ENCODE measurements at regions not wholly inside any gene's neighbourhood (a gene's known extent, or its start where the extent isn't known, plus 50 kb on each side); places are given as distances from the start of the nearest gene placed in this dataset.

DNA sequence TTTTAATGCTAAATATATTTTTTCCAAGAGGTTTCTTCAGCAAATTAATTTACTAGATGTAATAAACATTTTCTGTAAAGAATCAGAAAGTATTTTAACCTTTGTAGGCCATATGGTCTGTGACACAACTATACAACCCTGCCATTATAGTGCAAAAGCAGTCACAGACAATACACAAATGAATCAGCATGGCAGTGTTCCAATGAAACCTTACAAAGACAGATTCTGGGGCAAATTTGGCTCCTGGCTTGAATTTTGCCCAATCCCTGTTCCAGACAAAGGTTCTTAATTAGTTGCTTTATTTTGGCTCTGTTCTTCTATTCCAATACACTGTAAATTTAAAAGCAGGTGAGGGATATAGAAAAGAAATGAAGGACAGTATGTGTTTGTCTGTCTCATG, 352.5 kb downstream of the C12orf50 start:
- no peaks in the 10 kb centered on the region for H3K36me3 ChIP-seq (replicated peaks in 1 of 2; ENCODE audit: control insufficient read depth in 1 of 2, insufficient read depth in 2 of 2, low read length in 2 of 2)
- TF ChIP-seq, protein P1, sequence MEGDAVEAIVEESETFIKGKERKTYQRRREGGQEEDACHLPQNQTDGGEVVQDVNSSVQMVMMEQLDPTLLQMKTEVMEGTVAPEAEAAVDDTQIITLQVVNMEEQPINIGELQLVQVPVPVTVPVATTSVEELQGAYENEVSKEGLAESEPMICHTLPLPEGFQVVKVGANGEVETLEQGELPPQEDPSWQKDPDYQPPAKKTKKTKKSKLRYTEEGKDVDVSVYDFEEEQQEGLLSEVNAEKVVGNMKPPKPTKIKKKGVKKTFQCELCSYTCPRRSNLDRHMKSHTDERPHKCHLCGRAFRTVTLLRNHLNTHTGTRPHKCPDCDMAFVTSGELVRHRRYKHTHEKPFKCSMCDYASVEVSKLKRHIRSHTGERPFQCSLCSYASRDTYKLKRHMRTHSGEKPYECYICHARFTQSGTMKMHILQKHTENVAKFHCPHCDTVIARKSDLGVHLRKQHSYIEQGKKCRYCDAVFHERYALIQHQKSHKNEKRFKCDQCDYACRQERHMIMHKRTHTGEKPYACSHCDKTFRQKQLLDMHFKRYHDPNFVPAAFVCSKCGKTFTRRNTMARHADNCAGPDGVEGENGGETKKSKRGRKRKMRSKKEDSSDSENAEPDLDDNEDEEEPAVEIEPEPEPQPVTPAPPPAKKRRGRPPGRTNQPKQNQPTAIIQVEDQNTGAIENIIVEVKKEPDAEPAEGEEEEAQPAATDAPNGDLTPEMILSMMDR (IDR thresholded peaks at IDR 0.05), result no peak
- H2AFZ ChIP-seq (ENCODE audit: insufficient read depth, low read depth, low read length, poor library complexity, severe bottlenecking), result no peak overlapping the region
- H3K27ac Mint-ChIP-seq, result no peak overlapping the region
- H3K27ac ChIP-seq (ENCODE audit: low read depth in 1 of 2, low read length in 2 of 2), result no peak overlapping the region
- no peaks in the 10 kb centered on the region for H3K79me2 ChIP-seq (ENCODE audit: insufficient read depth, low read length)
- H3K4me2 ChIP-seq (replicated peaks; ENCODE audit: extremely low read depth, low read length, poor library complexity, severe bottlenecking), result no peak overlapping the region
- H4K20me1 ChIP-seq (ENCODE audit: insufficient read depth, low read length), result no peaks in the 10 kb centered on the region
- H3K9me3 Mint-ChIP-seq, result peaks cover 0 to 3% (median 0%) of the 10 kb centered on the region in 7 donors
- H3K27me3 ChIP-seq (ENCODE audit: control insufficient read depth in 2 of 2, insufficient read depth in 2 of 2, low read length in 2 of 2), result no peaks in the 10 kb centered on the region
- no peak overlapping the region for H3K4me3 ChIP-seq (replicated peaks in 1 of 3; ENCODE audit: low read depth in 2 of 3, low read length in 3 of 3)
- no peaks in the 10 kb centered on the region for H3K4me1 Mint-ChIP-seq
- DNase-seq, result no peak
- H3K9me3 ChIP-seq (replicated peaks in 1 of 2; ENCODE audit: control insufficient read depth in 1 of 2, insufficient read depth in 1 of 2, low read length in 2 of 2), result no peaks in the 10 kb centered on the region
- no peak overlapping the region for H3K4me3 Mint-ChIP-seq
- no peak overlapping the region for H3K9ac ChIP-seq (ENCODE audit: insufficient read depth, low read length, poor library complexity, severe bottlenecking)
- no peaks in the 10 kb centered on the region for H3K36me3 Mint-ChIP-seq
- H3K4me1 ChIP-seq (ENCODE audit: control insufficient read depth in 1 of 2, insufficient read depth in 2 of 2, low read length in 2 of 2), result no peaks in the 10 kb centered on the region
- intact Hi-C loops (cut with micrococcal nuclease), result no loop called here
- no peaks in the 10 kb centered on the region for H3K27me3 Mint-ChIP-seq (ENCODE audit: low read depth in 3 of 3)

DNA sequence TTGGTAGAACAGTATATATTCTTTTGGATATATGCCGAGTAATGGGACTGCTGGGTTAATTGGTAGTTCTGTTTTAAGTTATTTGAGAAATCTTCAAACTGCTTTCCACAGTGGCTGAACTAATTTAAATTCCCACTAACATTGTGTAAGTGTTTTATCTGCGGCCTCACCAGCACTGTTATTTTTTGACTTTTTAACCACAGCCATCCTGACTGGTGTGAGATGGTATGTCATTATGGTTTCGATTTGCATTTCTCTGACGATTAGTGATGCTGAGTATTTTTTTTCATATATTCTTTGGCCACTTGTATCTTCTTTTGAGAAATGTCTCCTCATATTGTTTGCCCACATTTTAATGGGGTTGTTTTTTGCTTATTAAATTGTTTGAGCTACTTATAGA, 357.4 kb downstream of the C12orf50 start:
- H3K9me3 Mint-ChIP-seq, result peaks cover 0 to 1% (median 0%) of the 10 kb centered on the region in 7 donors
- no peaks in the 10 kb centered on the region for H3K36me3 Mint-ChIP-seq
- H3K36me3 ChIP-seq (replicated peaks in 1 of 2; ENCODE audit: control insufficient read depth in 1 of 2, insufficient read depth in 2 of 2, low read length in 2 of 2), result no peaks in the 10 kb centered on the region
- no peak overlapping the region for H3K4me3 Mint-ChIP-seq
- no peak overlapping the region for H3K4me2 ChIP-seq (replicated peaks; ENCODE audit: extremely low read depth, low read length, poor library complexity, severe bottlenecking)
- no peaks in the 10 kb centered on the region for H3K79me2 ChIP-seq (ENCODE audit: insufficient read depth, low read length)
- no peak overlapping the region for H2AFZ ChIP-seq (ENCODE audit: insufficient read depth, low read depth, low read length, poor library complexity, severe bottlenecking)
- no CpG with 5 or more reads among the region's 4 CpGs for WGBS (ENCODE audit: insufficient coverage)
- TF ChIP-seq, protein P1 (IDR thresholded peaks at IDR 0.05), result no peak
- no peaks in the 10 kb centered on the region for H3K27me3 ChIP-seq (ENCODE audit: control insufficient read depth in 2 of 2, insufficient read depth in 2 of 2, low read length in 2 of 2)
- no peak overlapping the region for H3K4me3 ChIP-seq (replicated peaks in 1 of 3; ENCODE audit: low read depth in 2 of 3, low read length in 3 of 3)
- no peak for DNase-seq
- H3K27ac Mint-ChIP-seq, result no peak overlapping the region
- no peaks in the 10 kb centered on the region for H4K20me1 ChIP-seq (ENCODE audit: insufficient read depth, low read length)
- peaks cover 0 to 1% (median 0%) of the 10 kb centered on the region in 3 donors for H3K27me3 Mint-ChIP-seq (ENCODE audit: low read depth in 3 of 3)
- no peaks in the 10 kb centered on the region for H3K9me3 ChIP-seq (replicated peaks in 1 of 2; ENCODE audit: control insufficient read depth in 1 of 2, insufficient read depth in 1 of 2, low read length in 2 of 2)
- H3K9ac ChIP-seq (ENCODE audit: insufficient read depth, low read length, poor library complexity, severe bottlenecking), result no peak overlapping the region
- no peak overlapping the region for H3K27ac ChIP-seq (ENCODE audit: low read depth in 1 of 2, low read length in 2 of 2)
- no peaks in the 10 kb centered on the region for H3K4me1 Mint-ChIP-seq
- intact Hi-C loops (cut with micrococcal nuclease), result no loop called here
- no peaks in the 10 kb centered on the region for H3K4me1 ChIP-seq (ENCODE audit: control insufficient read depth in 1 of 2, insufficient read depth in 2 of 2, low read length in 2 of 2)

All from CD14-positive monocyte (primary cell).